GM18867 (cell line): ENCODE measurements at regions not wholly inside any gene's neighbourhood (a gene's known extent, or its start where the extent isn't known, plus 50 kb on each side); places are given as distances from the start of the nearest gene placed in this dataset.
"Not testable (repeated sequence)": the region's sequence is repeated elsewhere in the genome, so short reads cannot be mapped to it uniquely, and the experiment has no call there.

ENCODE experiments used
- ATAC-seq: cut with Tn5 transposase; IDR thresholded peaks from one replicate; pipeline ENCODE4 v1.9.1; 2021; ENCODE audit warnings: mild to moderate bottlenecking, moderate library complexity; ENCODE audit not compliant: unreplicated experiment

DNA sequence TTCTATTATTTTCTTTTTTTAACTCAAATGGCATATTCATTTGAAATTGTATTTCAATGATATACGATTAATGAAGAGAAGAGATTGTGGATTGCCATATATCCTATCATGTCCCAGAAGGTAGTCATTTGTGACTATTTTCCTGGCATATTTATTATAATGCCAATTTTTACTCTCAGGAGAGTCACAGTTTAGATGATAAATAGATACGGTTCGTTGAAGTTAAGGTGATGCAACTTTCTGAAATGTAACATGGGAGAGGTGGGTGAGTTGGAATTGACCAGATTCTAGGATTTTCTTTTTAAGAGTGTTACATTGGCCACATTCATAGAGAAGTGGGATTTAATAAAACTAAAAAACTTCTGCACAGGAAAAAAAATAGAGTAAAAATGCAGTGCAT is 1138.5 kb downstream of the NCAM2 start:
- ATAC-seq, result no peak

DNA sequence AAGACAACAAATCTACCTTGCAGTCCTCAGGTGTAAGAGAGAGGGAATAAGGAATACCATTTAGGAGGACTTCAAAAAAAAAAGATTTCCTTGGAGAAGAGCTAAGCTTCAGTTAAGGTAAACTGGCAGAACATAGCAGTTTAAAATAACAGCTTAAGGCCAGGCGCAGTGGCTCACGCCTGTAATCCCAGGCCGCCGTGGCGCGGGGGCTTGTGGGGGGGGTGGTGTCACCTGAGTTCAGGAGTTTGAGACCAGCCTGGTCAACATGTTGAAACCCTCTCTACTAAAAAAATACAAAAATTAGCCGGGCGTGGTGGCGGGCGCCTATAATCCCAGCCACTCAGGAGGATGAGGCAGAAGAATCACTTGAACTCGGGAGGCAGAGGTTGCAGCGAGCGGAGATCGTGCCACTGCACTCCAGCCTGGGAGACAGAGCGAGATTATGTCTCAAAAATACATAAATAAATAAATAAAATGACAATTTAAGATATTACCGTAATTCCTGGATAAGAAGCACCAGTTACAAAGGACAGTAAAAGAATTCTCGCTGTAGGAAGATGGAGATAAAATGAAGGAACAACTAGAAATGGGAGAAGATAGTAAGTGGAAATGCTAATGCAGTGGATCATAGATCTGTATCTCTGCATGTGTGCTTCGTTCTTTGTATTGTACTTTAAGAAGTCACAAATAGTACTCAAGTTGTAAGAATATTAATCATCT is 1140.2 kb downstream of the NCAM2 start:
- ATAC-seq, result no peak

DNA sequence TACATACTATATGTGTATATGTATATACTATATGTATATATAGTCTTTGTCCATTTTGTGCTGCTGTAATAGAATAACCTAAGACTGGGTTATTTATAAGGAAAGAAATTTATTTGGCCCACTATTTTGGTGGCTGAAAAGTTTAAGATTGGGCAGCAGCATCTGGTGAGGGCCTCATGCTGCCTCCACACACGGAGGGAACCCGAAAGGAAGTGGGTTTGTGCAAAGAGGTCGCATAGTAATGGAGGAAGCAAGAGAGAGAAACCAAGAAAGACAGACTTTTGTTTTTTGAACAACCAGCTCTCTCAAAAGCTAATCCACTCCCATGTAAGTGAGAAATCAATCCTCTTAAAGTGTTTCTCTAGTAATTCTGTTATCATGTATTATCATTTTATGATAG is 1147.3 kb downstream of the NCAM2 start:
- ATAC-seq, result no peak

DNA sequence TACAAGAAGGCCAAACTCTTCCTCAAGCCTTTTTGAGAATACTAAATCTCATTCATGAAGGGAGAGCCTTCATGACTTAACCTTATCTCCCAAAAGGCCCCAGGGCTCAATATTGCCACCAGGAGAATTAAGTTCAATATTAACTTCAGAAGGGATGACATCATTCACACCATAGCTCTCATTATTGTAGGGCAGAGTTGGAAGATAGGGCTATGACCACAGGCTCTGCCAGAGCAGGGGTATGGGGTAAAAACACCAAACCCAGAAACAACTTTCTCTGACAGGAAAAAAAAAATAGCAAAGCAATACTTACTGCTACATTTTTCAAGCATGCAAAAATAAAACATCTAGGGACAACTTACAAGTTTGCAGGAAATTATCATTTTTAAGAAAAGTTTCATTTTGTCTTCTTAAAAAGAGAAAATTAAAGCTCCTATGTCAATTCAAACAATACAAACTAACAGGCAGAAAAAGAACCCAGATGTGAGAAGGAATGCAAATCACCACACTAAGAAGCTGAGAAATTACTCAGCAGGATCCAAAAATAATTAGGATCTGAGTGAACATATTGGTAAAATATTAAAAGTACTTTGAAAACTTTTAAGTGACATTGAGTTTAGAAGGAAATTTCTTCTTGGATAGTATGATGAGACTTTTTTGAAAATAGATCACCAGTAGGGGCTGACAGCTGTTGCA is 1156.5 kb downstream of the NCAM2 start:
- ATAC-seq, result no peak

DNA sequence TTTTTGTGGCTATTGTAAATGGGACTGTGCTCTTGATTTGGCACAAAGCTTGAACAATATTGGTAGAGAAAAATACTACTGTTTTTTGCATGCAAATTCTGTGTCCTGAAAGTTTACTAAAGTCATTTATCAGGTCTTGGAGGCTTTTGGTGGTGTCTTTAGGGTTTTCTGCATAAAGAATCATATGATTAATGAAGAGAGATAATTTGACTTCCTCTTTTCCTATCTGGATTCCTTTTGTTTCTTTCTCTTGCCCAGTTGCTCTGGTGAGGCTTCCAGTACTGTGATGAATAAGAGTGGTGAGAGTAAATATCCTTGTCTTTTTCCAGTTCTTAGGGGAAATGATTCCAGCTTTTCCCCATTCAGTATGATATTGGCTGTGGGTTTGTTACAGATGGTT is 1166.7 kb downstream of the NCAM2 start:
- ATAC-seq, result no peak

DNA sequence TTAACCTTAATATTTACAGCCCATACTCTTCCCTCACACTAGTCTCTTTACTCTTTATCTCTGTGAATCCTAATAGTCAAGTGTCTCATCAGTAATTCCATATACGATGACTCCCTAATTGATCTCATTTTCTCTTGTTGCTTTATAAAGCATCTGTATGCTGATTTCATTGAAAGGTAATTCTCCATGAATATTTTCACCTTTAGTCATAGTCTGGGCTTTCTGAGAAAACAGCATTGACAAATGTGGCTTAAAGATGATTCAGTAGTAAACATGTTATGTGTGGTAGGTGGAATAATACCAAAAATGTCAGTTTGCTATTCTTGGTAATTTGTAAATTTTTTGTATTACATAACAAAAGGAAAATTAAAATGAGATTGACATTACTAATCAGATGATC is 1176.5 kb downstream of the NCAM2 start:
- no peak for ATAC-seq

DNA sequence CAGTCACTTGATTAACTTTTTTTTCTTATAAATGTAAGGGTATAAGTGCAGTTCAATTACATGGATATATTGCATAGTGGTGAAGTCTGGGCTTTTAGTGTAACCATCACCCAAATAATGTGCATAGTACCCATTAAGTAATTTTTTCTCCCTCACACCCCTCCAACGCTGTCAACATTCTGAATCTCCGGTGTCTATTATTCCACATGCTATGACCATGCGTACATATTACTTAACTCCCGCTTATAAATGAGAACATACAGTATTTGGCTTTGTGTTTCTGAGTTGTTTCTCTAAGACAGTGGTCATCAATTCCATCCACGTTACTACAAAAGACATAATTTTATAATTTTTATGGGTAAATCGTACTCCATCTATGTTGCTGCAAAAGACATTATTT is 1191.1 kb downstream of the NCAM2 start:
- ATAC-seq, result no peak

DNA sequence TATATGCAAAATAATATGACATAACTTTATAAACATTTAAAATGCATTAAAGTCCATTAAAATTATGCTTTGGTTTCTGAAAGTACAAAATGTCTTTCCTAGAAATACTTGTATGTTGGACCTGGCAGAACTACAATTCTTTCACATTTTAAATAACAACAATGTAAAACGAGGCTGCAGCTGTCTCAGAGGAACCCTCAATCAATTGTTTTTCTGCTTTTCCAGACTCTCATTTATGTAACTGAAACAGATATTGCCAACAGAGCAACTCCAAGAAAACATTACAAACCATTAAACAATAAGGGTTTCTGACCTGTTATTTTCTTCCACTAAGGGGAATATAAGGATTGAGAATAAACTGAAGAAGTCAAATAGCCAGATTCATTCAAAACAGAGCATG is 1193.4 kb downstream of the NCAM2 start:
- no peak for ATAC-seq

DNA sequence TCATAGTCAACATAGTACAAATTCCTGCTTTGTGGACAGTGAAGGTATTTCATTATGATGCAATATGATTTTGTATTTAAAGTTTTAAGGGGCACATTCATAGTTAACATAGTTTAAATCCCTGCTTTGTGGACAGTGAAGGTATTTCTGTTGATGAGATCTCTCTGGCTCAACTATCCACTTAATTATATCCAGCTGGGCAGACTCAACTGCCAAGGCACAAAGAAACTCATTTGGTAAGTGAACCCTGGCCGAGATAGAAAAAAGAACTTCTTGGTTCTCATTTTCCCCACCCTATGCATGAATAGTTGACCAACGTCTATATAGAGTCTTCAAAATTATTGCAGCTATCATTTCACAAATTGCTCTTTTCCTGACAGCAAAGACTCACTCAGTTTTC is 1194.6 kb downstream of the NCAM2 start:
- ATAC-seq, result no peak

DNA sequence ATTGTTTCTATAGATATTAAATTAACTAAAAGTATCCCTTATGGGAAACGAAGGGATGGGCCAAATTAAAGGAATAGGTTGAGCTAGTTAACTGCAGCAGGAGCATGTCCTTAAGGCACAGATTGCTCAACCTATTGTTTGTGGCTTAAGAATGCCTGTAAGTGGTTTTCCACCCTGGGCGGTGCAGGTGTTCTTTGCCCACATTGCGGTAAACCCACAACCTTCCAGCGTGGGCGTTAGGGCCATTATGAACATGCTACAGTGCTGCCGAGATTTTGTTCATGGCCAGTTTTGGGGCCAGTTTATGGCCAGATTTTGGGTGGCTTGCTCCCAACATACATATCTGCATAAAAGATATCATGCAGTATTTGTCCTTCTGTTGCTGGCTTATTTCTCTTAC is 1196.8 kb downstream of the NCAM2 start:
- not testable (repeated sequence) for ATAC-seq

DNA sequence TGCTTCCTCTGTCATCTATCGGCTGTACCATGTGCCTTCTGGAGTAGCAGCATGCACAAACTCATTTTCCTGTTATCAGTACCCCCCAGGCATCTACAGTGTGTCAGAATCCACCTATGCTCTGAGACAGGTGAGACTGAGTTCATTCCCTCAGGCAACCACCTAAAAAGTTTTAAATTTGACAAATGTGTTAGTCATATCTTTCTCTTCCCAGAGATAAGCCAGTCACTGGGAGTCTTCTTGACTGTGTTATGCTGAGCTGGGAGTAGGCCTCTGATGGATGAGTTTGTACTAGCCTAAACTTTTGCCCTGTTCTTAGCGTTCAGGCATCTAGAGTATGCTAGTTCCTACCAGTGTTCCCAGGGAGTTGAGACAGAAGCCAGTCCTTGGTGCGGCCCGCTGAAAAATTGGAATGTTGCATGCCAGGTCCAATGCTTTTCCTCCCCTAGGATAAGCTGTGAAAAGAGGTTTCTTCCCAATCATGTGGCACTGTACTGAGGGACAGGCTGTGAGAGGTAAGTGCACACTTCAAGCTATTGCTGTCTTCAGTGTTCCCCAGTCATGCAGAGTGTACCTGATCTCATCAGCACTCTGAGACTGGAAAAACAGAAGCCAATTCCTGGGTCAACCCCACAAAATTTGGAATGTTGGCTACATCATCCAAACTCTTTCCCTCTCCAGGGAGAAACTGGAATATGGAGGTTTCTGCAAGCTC is 1202.3 kb downstream of the NCAM2 start:
- no peak for ATAC-seq

DNA sequence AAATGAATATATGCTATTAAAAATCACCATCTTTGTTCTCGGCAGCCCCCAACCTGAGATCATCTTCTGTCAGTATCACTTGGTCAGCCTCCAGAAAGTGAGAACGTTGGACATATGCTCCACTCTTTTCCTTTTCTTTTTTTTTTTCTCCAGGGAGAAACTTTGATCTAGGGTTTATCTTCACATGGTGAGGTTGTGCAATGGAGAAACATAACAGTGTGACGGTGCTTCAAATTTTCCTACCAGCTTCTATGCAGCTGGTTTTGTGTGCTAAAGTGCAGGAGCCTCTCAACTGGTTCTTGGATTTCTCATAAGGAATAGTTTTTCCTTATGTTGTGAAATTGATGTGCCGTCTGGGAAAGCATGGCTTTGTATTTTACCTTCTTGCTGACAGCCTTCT is 1202.9 kb downstream of the NCAM2 start:
- no peak for ATAC-seq

DNA sequence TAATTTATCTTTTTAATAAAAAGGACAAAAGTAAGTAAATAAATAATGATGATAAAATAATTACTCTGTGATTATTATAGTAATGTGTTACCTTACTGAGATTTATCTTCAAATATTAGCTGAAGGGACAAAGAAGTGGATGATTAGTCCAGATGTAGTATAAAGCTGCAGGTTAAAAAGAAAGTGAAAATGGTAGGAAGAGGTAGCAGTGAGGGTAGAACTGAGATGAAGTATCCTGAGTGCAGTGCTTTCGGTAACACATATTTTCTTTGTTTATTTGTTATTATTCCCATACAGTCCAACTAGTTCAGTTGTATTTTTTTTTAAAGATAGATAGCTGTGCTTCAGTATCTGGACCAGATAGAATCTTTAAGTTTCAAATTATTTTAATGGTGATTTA is 1203.5 kb downstream of the NCAM2 start:
- no peak for ATAC-seq

DNA sequence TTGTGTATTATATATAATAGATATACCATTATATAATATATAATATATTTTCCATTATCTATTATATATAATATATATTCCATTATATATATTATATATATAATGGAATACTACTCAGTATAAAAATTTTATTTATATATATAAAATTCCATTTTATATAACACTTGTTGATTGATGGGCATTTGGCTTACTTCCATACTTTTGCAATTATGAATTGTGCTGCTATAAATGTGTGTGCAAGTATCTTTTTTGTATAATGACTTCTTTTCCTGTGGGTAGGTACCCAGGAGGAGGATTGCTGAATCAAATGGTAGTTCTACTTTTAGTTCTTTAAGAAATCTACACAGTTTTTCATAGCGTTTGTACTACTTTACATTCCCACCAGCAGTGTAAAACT is 1211.1 kb downstream of the NCAM2 start:
- no peak for ATAC-seq

DNA sequence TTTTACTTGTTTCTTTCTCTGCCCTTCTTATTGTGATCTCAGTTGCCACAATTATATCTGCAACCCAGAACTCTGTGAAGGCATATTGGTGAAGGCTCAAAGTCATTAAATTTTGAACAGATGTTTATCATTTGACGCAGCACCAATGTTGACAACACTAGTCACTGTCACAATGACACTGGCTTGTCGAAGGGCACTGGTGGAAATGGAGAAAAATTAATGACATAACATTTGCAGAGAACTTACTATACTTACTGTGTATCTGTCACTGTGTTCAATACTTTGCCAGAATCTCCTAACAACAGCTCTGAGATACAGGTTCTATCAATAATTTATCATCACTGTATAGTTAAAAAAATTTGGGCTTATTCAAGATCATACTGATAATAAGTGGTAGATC is 1213.7 kb downstream of the NCAM2 start:
- no peak for ATAC-seq

DNA sequence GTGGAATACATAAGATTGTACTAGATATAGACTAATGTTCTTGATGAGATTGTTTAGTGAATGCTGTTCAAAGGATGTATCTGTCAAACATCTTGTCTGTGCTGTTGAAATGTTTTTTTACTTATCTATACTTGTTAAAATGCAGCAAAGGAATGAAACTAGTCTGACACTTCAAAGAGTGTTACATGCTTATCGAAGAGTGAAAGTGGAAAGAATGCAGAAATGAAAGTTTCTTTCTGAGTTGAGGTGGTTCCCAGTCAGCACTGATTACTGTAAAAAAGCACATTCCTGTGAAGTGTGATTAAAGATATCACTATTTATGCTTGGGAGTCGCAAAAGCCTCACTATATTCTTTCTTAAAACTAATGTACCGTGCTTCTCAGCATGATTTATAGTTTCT is 1225.2 kb downstream of the NCAM2 start:
- ATAC-seq, result peak; percentile 75

DNA sequence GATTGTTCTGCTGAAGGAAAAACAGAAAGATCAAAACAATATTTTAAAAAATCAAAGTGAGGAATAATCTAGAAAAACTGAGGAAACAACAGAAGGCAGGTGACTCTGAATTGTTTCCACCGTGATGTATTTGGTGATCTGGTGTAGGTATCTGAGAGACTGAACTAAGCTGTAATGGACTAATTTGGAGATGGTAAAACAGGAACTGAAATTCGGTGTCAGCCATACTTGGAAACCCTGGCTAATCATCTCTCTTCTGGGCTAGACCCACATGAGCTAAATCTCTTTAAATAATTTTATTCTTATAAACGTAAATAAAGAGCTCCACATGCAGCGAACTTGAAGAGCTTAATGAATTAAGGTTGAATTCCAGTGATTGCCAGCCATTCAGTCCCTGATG is 1226.1 kb downstream of the NCAM2 start:
- ATAC-seq, result no peak

DNA sequence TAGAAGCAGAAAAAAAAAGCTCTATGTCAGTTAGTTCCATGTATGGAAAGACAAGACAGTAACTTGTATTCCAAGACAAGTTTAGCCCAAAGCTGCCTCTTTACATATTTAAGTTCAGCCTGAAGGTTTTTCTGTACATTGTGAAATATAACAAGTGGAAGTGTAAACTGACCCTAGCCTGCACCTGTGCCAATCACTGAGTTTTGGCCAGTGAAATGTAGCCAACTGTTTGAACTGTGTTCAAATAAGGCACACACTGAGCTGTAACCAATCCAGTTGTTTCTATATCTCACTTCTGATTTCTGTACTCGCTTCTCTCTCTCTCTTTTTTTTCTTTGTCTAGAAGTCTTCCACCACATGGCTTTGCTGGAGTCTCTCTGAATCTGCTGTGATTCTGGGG is 1227.1 kb downstream of the NCAM2 start:
- ATAC-seq, result no peak

DNA sequence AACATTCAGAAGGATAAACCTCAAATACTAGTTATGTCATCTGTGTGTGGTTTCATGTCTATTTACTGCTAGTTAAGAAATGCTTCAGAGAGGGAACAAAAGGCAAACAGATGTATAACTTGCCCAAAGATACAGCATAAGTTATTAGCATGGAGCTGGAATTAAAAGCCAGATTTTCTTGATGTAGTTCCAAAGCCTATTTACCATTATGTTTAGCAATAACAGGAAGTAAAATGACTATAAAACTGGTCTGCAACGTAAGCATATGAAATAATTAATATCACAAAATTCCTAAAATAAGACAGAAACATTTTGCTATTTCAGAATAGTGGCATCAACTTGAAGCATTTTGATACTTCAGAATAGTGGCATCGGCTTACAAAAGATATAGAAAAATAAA is 1232.8 kb downstream of the NCAM2 start:
- ATAC-seq, result no peak

DNA sequence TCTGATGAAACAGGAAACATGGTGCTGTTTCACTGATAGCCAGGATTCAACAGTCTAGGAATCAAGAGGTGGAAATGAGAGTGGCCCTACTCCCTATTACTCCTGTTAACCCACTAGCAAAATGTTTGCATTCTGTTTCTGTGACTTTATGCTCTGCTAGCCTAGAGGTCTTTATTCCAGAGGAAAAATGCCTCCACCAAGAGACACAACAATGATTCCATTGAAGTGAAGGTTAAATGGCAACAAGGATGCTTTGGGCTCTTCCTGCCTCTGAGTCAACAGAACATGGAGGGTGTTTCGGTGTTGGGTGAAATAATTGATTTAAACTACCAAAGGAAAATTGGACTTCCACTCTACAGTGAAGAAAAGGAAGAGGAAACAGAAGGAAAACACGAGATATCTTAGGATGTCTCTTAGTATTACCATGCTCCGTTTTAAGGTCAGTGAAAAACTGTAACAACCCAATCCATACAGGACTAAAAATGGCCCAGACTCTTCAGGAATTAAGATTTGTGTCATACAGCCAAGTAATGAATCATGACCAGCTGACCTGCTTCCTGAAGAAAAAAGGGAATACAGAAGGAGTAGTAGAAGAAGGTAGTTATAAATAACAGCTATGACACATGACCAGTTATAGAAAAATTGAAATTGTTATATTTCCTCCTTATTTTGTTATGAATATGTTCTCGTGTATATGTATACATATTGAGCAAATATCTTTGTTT is 1237.8 kb downstream of the NCAM2 start:
- ATAC-seq, result no peak

DNA sequence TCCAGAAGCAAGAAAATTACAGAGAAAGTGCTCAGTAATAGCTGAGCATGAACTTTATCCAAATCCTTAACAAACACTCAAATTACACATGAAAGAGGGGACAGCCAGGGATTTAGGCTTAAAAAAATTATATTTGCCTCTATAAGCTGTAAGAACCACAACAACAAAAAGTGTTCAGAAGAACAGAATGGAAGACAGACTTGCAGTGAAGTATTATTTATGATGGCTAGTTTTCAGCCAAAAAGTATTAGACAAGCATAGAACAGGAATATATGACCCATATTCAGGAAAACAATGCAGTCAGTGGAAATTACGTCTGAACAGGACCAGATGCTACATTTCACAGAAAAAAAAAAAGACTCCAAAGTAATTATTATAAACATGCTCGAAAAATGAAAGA is 1246.3 kb downstream of the NCAM2 start:
- ATAC-seq, result no peak

DNA sequence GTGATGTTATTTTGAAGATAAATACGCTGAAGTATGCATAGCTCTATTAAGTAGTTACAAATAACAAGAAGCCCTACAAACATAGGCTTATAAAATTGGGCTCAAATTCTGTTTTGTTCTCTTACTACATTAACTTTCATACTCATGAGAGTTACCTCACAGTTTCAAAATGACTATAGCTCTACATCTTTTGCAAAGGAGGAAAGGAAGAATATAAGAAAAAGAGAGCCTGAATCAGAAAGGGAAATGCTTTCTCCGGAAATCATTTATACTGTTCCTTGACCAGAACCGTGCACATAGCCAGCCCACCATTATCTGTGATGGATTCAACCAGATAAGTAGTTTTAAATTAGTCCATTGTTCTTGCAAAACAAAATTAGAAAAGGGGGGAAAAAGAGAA is 1252.1 kb downstream of the NCAM2 start:
- ATAC-seq, result no peak
